ENCODE measurements at regions not wholly inside any gene's neighbourhood (a gene's known extent, or its start where the extent isn't known, plus 50 kb on each side); places are given as distances from the start of the nearest gene placed in this dataset.

DNA sequence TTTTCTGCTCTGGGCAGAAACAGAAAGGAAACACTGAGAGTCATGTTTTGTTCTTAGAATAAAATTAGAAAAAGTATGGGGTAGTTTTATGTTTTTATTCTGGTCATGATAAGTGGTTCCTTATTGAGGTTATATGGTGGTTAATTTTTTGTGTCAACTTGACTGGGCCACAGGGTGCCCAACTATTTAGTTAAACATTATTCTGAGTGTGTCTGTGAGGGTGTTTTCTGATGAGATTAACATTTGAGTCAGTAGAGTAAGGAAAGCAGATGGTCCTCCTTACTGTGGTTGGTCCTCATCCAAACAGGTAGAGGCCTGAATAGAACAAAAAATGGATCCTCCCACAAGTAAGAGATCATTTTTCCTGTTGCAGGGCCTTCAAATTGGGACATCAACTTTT is 98.9 kb downstream of the C3orf38 start:
- TF ChIP-seq EZH2 (IDR thresholded peaks at IDR 0.05) = no peak
- no peak for TF ChIP-seq FOXP2 (optimal IDR thresholded peaks at IDR 0.05; ENCODE audit: control extremely low read depth, extremely low read length, insufficient read depth)

All from SK-N-MC (cell line).